ENCODE measurements at regions not wholly inside any gene's neighbourhood (a gene's known extent, or its start where the extent isn't known, plus 50 kb on each side); places are given as distances from the start of the nearest gene placed in this dataset.

DNA sequence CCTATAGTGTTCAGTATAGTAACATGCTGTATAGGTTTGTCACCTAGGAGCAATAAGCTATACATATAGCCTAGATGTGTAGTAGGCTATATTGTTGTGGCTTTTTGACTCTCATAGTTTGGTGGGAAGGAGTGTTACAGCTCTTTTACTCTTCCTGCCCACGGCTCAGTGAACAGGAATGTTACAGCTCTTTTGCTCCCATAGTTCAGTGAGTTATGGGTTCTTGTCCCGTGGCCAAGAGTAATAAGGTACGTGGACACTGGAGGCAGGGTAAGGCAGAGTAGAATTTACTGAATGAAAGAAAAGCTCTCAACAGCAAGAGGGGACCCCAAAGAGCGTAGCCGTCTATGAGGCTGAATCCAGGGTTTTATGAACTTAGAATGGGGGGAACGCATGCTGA lies 734.3 kb downstream of the ADGRL2 start:
- TF ChIP-seq POLR2A (IDR thresholded peaks at IDR 0.05) = no peak
- no peak for TF ChIP-seq CTCF (IDR thresholded peaks at IDR 0.05)

All from adrenal gland (tissue), 5 donors.